ENCODE measurements at regions not wholly inside any gene's neighbourhood (a gene's known extent, or its start where the extent isn't known, plus 50 kb on each side); places are given as distances from the start of the nearest gene placed in this dataset.
"Not testable (repeated sequence)": the region's sequence is repeated elsewhere in the genome, so short reads cannot be mapped to it uniquely, and the experiment has no call there.

- DNase-seq (ENCODE audit: low read depth in 1 of 2, low spot score in 1 of 2) = no peak
- Histone ChIP-seq H3K27me3 (ENCODE audit: insufficient read depth, poor library complexity, severe bottlenecking) (no peaks in the 10 kb centered on the region), H3K27ac (replicated peaks) (no peak overlapping the region), H3K4me3 (replicated peaks; ENCODE audit: insufficient read depth, low read length) (no peak overlapping the region)
- TF ChIP-seq SPI1 (IDR thresholded peaks at IDR 0.05; ENCODE audit: borderline replicate concordance, low read depth) (no peak), GABPA (IDR thresholded peaks at IDR 0.05; ENCODE audit: low read depth) (no peak), CTCF (IDR thresholded peaks at IDR 0.05; ENCODE audit: insufficient read depth, low read length) (no peak), REST (IDR thresholded peaks at IDR 0.05; ENCODE audit: insufficient replicate concordance, low read depth) (no peak), POLR2AphosphoS5 (IDR thresholded peaks at IDR 0.05; ENCODE audit: low read depth) (no peak)
Observed at GRCh38 chr2:239642406-239643004, 241.7 kb upstream of the HDAC4 start.

- not testable (repeated sequence) for DNase-seq (ENCODE audit: low read depth in 1 of 2, low spot score in 1 of 2); H3K27me3 ChIP-seq (ENCODE audit: insufficient read depth, poor library complexity, severe bottlenecking); H3K27ac ChIP-seq (replicated peaks); H3K4me3 ChIP-seq (replicated peaks; ENCODE audit: insufficient read depth, low read length)
Observed at GRCh38 chr2:239641904-239642303, 241.1 kb upstream of the HDAC4 start.

- no peak for TF ChIP-seq SPI1 (IDR thresholded peaks at IDR 0.05; ENCODE audit: borderline replicate concordance, low read depth)
- no peak for TF ChIP-seq GABPA (IDR thresholded peaks at IDR 0.05; ENCODE audit: low read depth)
- TF ChIP-seq CTCF (IDR thresholded peaks at IDR 0.05; ENCODE audit: insufficient read depth, low read length) = no peak
- no peak for TF ChIP-seq REST (IDR thresholded peaks at IDR 0.05; ENCODE audit: insufficient replicate concordance, low read depth)
- TF ChIP-seq POLR2AphosphoS5 (IDR thresholded peaks at IDR 0.05; ENCODE audit: low read depth) = no peak
- Histone ChIP-seq H3K27ac (replicated peaks) (no peak overlapping the region), H3K4me3 (replicated peaks; ENCODE audit: insufficient read depth, low read length) (no peak overlapping the region), H3K27me3 (ENCODE audit: insufficient read depth, poor library complexity, severe bottlenecking) (no peaks in the 10 kb centered on the region)
- no peak for DNase-seq (ENCODE audit: low read depth in 1 of 2, low spot score in 1 of 2)
Observed at GRCh38 chr2:239640676-239641578, 240.1 kb upstream of the HDAC4 start.

- no peak for TF ChIP-seq REST (IDR thresholded peaks at IDR 0.05; ENCODE audit: insufficient replicate concordance, low read depth)
- no peak for TF ChIP-seq GABPA (IDR thresholded peaks at IDR 0.05; ENCODE audit: low read depth)
- TF ChIP-seq CTCF (IDR thresholded peaks at IDR 0.05; ENCODE audit: insufficient read depth, low read length) = no peak
- no peak for TF ChIP-seq POLR2AphosphoS5 (IDR thresholded peaks at IDR 0.05; ENCODE audit: low read depth)
- no peak for TF ChIP-seq SPI1 (IDR thresholded peaks at IDR 0.05; ENCODE audit: borderline replicate concordance, low read depth)
- H3K27me3 ChIP-seq (ENCODE audit: insufficient read depth, poor library complexity, severe bottlenecking) = no peaks in the 10 kb centered on the region
- no peak overlapping the region for H3K27ac ChIP-seq (replicated peaks)
- no peak overlapping the region for H3K4me3 ChIP-seq (replicated peaks; ENCODE audit: insufficient read depth, low read length)
- DNase-seq (ENCODE audit: low read depth in 1 of 2, low spot score in 1 of 2) = no peak
Observed at GRCh38 chr2:239640210-239640609, 239.4 kb upstream of the HDAC4 start.
